ENCODE measurements at regions not wholly inside any gene's neighbourhood (a gene's known extent, or its start where the extent isn't known, plus 50 kb on each side); places are given as distances from the start of the nearest gene placed in this dataset.

GRCh38 chrX:149152941-149153340 lies 352.2 kb downstream of the IDS start:
- DNase-seq (ENCODE audit: low read depth), result no peak

DNA sequence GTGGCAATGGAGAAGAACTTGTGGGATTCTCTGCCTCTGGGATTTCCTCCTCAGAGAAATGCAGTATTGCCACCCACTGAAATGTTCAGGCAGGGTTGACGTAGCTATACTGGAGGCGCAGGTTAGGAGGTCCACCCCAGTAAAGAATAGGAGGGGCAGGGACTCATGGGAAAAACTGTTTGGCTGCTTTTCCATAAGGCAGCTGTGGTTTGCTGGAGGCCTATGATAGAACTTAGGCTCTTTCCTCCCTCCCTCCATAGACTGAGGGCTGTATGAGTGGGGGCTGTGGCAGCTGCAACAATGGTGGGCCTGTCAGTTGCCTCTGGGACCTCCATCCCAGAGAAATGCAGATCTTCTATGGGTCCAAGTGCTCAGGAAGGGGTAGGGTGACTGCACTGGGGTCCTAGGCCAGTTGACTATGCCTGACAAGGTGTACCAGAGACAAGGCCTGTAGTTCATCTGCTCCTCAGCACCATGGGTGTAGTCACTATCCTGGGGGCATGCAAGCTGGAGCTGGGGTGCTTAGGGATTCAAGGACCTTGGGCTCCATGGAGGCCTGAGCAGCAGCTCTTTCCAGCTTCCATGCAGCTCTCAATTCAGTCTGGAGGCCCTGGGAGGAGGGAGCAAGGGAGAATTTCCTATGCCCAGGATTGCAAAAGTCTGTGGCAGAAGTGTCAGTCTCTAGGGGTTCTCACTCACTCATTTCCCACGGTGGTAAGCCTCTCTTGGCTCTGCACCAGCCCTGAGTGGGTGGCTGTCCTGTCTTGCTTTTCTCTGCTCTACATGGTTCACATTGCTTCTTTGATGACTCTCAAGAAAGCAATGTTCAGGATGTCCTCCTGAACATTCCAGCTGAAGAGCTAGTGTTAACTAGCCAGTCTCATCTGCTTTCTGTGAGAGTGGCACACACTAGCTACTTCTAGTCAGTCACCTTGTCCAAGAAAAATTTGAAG lies 353.0 kb downstream of the IDS start:
- DNase-seq (ENCODE audit: low read depth), result no peak

- no peak for DNase-seq (ENCODE audit: low read depth)
Observed at GRCh38 chrX:149145845-149146285, 359.2 kb downstream of the IDS start.

- DNase-seq (ENCODE audit: low read depth), result no peak
Observed at GRCh38 chrX:149131774-149132173, 373.3 kb downstream of the IDS start.

DNA sequence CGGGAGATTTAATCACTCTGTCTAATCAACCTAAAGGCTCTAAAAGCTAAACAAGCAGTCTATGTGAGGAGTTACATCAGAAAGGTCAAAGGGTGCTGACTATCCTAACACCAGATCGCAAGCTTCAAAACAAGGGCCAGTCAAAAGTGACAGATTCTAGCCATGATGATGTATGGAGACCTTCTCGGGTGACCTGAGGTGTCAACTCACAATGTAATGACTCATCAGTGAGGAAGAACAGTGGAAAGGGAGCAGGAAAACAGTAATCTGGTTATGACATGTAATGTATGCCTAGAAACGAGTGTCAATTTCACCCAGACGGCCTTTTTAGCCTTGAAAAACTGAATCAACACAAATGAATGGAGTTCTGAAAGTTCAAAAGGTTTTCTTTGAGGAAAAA lies 375.3 kb downstream of the IDS start:
- no peak for DNase-seq (ENCODE audit: low read depth)

DNA sequence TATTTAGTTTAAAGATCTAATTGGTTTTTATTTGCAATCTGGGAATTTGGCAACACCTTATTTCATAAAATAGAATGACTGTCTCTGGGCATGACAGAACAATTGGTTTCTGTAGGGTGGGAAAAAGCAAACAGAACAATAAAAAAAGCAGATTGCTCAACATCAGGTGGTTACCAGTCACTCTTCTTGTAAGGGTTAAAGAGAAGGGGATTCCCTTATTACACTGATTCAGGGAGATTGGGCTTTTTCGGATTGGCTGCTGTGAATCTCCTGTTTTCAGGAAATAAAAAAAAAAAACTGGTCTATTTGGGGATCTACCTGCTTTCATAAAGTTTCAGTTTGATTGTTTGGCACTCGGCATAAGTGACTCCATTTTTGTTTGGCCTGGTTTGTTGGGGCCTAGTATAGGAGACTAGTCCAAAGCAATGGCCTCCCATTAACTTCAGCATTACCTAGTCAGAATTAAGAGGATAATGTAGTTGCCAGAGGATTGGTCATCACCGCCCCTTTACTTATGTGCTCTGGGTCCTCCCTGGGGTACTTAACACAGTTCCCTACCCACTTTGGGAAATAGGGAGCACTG lies 380.5 kb downstream of the IDS start:
- DNase-seq (ENCODE audit: low read depth), result no peak

DNA sequence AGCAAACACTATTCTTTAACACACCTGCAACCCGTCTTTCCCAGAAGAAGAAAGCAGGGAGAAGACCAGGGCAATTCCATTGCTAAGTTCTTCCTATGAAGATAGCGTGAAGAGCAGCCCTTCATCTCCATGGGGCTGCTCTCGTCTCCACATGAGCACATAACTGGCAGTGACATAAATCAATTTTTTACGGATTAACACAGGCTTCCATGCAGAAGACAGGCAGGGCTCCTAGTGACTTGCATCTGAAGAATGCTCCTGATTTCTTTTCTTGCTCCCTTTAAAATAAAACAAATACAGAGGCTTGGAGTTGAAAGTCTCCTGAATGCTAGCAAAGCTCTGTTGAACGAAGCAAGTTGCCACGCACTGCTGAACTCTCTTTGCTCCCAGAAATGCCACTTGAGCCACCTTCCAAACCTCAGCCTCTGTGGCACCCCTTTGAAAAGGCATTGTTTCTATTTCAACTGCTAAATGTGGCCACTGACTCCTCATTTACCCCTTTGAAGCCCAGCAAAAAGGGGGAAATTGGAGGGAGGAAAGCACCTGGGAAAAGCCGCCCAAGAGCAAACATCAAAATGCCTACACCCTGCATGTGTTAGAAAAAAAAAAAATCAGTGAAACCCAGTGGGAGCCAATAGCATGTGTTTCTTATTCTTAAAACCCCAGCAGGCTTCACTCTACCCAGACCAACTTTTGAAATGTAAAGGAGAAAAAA lies 383.7 kb downstream of the IDS start:
- no peak for DNase-seq (ENCODE audit: low read depth)

GRCh38 chrX:149120459-149120858 lies 384.6 kb downstream of the IDS start:
- DNase-seq (ENCODE audit: low read depth), result no peak

DNA sequence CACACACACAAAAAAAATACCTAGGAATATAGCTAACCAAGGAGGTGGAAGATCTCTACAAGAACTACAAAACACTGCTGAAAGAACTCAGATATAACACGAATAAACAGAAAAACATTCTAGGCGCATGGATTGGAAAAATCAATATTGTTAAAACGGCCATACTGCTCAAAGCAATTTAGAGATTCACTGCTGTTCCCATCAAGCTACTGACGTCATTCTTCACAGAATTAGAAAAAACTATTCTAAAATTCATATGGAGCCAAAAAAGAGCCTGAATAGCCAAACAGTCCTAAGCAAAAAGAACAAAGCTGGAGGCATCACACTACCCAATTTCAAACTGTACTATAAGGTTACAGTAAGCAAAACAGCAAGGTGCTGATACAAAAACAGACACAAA lies 390.2 kb downstream of the IDS start:
- no peak for DNase-seq (ENCODE audit: low read depth)

DNA sequence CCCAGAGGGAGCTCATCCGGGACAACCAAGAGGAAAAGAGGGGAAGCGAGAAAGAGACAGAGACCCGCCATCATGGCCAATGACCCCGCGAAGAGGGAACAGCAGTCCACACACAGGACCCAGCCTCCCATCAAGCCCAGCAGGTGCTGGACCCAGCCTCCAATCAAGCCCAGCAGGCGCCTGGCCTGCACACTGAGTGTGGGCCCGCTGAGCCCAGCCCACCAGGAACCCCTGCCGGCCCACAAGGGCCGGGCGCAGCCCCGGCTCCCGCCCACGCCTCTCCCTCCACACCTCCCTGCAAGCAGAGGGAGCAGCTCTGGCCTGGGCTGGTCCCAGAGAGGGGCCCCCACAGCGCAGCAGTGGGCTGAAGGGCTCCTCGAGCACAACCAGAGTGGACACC lies 391.1 kb downstream of the IDS start:
- DNase-seq (ENCODE audit: low read depth), result no peak

DNA sequence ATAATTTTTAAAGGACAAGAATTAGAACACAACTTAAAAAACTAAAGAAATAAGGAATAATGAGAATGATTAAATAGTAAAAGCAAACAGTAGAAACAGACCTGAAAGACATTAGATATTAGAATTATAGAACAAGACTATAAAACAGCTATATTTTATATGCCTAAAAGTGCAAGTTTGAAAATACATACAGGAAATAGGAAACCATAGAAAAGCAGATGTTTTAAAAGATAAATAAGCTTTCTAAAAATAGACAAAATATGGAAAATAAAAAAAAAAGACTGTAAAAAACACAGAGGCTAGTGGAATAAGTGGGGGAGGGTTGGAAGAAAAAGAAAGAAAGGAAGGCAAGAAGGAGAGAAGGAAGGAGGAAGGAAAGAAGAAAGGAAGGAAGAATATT lies 407.3 kb downstream of the IDS start:
- no peak for DNase-seq (ENCODE audit: low read depth)

DNA sequence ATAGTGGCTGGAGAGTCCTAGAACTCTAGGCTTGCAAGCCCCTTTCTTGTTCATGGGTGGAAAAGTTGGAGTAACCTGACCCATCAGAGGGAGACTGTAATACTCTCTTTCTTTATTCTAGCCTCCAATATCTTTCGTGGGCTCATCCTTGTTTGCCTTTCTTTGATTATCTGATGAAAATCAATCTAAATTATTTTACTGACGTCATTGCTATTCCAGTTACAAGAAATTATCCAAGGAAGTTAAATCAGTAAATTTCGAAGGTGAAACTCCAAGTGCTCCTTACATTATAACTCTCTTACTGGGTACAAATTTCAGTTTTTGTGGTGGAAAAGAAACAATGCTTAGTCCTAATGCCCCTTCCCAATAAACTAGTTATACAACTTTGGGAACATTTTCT lies 412.9 kb downstream of the IDS start:
- no peak for DNase-seq (ENCODE audit: low read depth)

DNA sequence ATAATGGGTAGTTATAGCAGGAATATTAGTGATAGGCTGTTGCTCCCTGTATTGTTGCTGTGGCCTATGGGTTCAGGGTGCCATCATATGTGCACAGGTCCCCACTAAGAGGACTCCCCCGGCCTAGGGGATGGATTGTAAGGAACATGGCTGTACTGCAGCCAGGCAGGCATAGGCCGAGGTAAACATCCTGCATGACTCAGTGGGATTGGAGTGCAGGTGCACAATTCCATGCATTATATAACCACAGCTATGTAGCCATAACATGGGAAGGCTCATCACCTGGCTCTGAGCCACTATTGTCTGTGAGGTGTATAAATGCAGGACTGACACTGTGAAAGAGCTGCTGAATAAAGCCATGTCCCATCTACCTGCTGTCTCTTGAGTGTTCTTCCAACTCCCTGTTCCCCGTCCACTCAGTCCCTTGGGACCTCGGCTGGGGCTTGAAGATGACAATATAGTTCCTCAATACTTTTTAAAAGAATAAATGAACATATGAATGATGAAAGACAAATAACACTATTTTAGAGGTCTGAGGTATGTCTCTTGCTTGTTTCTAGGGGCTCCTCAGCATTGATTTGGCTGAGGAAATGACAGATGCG lies 425.2 kb downstream of the IDS start:
- no peak for DNase-seq (ENCODE audit: low read depth)

GRCh38 chrX:149074398-149074797 lies 430.7 kb downstream of the IDS start:
- peak; percentile 22 for DNase-seq (ENCODE audit: low read depth)

GRCh38 chrX:149073479-149073878 lies 431.6 kb downstream of the IDS start:
- DNase-seq (ENCODE audit: low read depth), result no peak

GRCh38 chrX:149069899-149070298 lies 435.2 kb downstream of the IDS start:
- no peak for DNase-seq (ENCODE audit: low read depth)

- DNase-seq (ENCODE audit: low read depth), result peak; percentile 28
Observed at GRCh38 chrX:149060921-149061320, 444.2 kb downstream of the IDS start.
